IMR-90 (cell line): ENCODE measurements at regions not wholly inside any gene's neighbourhood (a gene's known extent, or its start where the extent isn't known, plus 50 kb on each side); places are given as distances from the start of the nearest gene placed in this dataset.
A peak's percentile ranks its signal among the peaks of the same experiment; 100 is the strongest.

Experiments
- ATAC-seq: fragments of 200-7000 bp; cut with Tn5 transposase; 2 replicates; pipeline ENCODE4 v1.9.1; 2020; ENCODE audit warnings: low read depth, mild to moderate bottlenecking, moderate library complexity
- BruUV-seq: library from RNA; stranded (reverse); fragments of 400-500 nt; replicated peaks from 2 replicates; lab custom pipeline; 2021; lab: Mats Ljungman, UMichigan
- CTCF ChIA-PET: fragments of 300-600 bp; formaldehyde crosslinking; extraction: SDS; loops from one replicate; lab custom pipeline; 2021; ENCODE audit warnings: antibody characterized with exemption; lab: Yijun Ruan, JAX
- POLR2A ChIA-PET: fragments of 300-600 bp; sonication (Branson Sonifier 250); formaldehyde crosslinking; loops from one replicate; lab custom pipeline; 2022; ENCODE audit warnings: antibody characterized with exemption; ENCODE audit not compliant: unreplicated experiment; lab: Charles Lee
- DNase-seq: peaks from one replicate; pipeline ENCODE4 v3.0.0; 2013
- H2AFZ ChIP-seq: replicated peaks from 2 replicates; pipeline ENCODE3; 2013; ENCODE audit warnings: low read length, mild to moderate bottlenecking; ENCODE audit not compliant: poor library complexity
- H2AK5ac ChIP-seq: 2 replicates; pipeline ENCODE4 v1.6.1; 2013; ENCODE audit warnings: low read depth, low read length, inconsistent platforms
- H2AK9ac ChIP-seq: replicated peaks from 2 replicates; pipeline ENCODE3; 2013; ENCODE audit warnings: mild to moderate bottlenecking, low read depth, low read length, moderate library complexity; ENCODE audit not compliant: poor library complexity
- H2BK120ac ChIP-seq: 2 replicates; pipeline ENCODE4 v1.6.1; 2013; ENCODE audit warnings: low read depth, low read length, inconsistent platforms
- H2BK15ac ChIP-seq: 3 replicates; pipeline ENCODE4 v1.6.1; 2013; ENCODE audit warnings: low read depth, low read length, inconsistent platforms
- H2BK20ac ChIP-seq: 2 replicates; pipeline ENCODE4 v1.6.1; 2013; ENCODE audit warnings: low read depth, mild to moderate bottlenecking, inconsistent platforms, low read length, moderate library complexity
- H2BK5ac ChIP-seq: 2 replicates; pipeline ENCODE4 v1.6.1; 2013; ENCODE audit warnings: mild to moderate bottlenecking, low read depth, low read length, inconsistent platforms; ENCODE audit not compliant: poor library complexity, severe bottlenecking
- H3K14ac ChIP-seq: replicated peaks from 2 replicates; pipeline ENCODE4 v1.6.1; 2013; ENCODE audit warnings: low read depth, low read length, inconsistent platforms
- H3K18ac ChIP-seq: 2 replicates; pipeline ENCODE4 v1.6.1; 2013; ENCODE audit warnings: low read depth, low read length, control low read depth
- H3K23ac ChIP-seq: 2 replicates; pipeline ENCODE4 v1.6.1; 2013; ENCODE audit warnings: low read depth, low read length, inconsistent platforms
- H3K27ac ChIP-seq: 2 replicates; pipeline ENCODE4 v1.5.1; 2013; ENCODE audit warnings: mild to moderate bottlenecking, control low read depth, low read length; ENCODE audit not compliant: insufficient read depth
- H3K27me3 ChIP-seq: 2 replicates; pipeline ENCODE4 v1.6.1; 2013; ENCODE audit warnings: low read length; ENCODE audit not compliant: control insufficient read depth, insufficient read depth
- H3K36me3 ChIP-seq: 2 replicates; pipeline ENCODE4 v1.6.1; 2013; ENCODE audit warnings: low read length, mixed read lengths; ENCODE audit not compliant: control insufficient read depth, insufficient read depth
- H3K4ac ChIP-seq: 2 replicates; pipeline ENCODE4 v1.6.1; 2013; ENCODE audit warnings: low read depth, low read length, inconsistent platforms
- H3K4me1 ChIP-seq: 2 replicates; pipeline ENCODE4 v1.6.1; 2013; ENCODE audit warnings: low read length, mixed read lengths; ENCODE audit not compliant: control insufficient read depth, insufficient read depth
- H3K4me2 ChIP-seq: 2 replicates; pipeline ENCODE4 v1.6.1; 2013; ENCODE audit warnings: low read depth, mild to moderate bottlenecking, control low read depth, low read length, moderate library complexity
- H3K4me3 ChIP-seq: 2 replicates; pipeline ENCODE4 v1.5.1; 2013; ENCODE audit warnings: low read depth, mild to moderate bottlenecking, control low read depth, low read length, moderate library complexity; ENCODE audit not compliant: insufficient read depth
- H3K56ac ChIP-seq: 2 replicates; pipeline ENCODE4 v1.6.1; 2013; ENCODE audit warnings: low read length, inconsistent platforms; ENCODE audit not compliant: insufficient read depth; ENCODE audit errors: extremely low read depth
- H3K79me1 ChIP-seq, 2 experiments: 2 replicates each; pipeline ENCODE4 v1.6.1; 2013; ENCODE audit warnings: low read length in 2 of 2, inconsistent platforms in 1 of 2, low read depth in 1 of 2
- H3K9ac ChIP-seq: 2 replicates; pipeline ENCODE4 v1.6.1; 2013; ENCODE audit warnings: low read depth, low read length, control low read depth
- H3K9me1 ChIP-seq: 2 replicates; pipeline ENCODE4 v1.6.1; 2013; ENCODE audit warnings: low read length, inconsistent platforms; ENCODE audit not compliant: insufficient read depth
- H3K9me3 ChIP-seq: 2 replicates; pipeline ENCODE4 v1.6.1; 2013; ENCODE audit warnings: low read length; ENCODE audit not compliant: control insufficient read depth, insufficient read depth
- H4K20me1 ChIP-seq: 2 replicates; pipeline ENCODE4 v1.6.1; 2013; ENCODE audit warnings: low read length, inconsistent platforms; ENCODE audit not compliant: insufficient read depth
- H4K5ac ChIP-seq: 2 replicates; pipeline ENCODE4 v1.6.1; 2013; ENCODE audit warnings: mild to moderate bottlenecking, low read depth, low read length, control low read depth
- H4K8ac ChIP-seq, 2 experiments: 2 replicates each; pipeline ENCODE4 v1.6.1; 2013; ENCODE audit warnings: low read depth in 2 of 2, low read length in 2 of 2, control low read depth in 1 of 2, inconsistent platforms in 1 of 2
- H4K91ac ChIP-seq: 2 replicates; pipeline ENCODE4 v1.6.1; 2013; ENCODE audit warnings: low read depth, low read length, inconsistent platforms; ENCODE audit not compliant: insufficient read depth
- FOS ChIP-seq: fragments of 150-350 bp; IDR thresholded peaks from 2 replicates; pipeline ENCODE4 v1.6.1; 2016; ENCODE audit warnings: low read depth, low read length
- RFX5 ChIP-seq: IDR thresholded peaks from 2 replicates; pipeline ENCODE4 v1.8.0; 2012; ENCODE audit warnings: low read depth, mild to moderate bottlenecking, low read length, moderate library complexity
- WGBS, 2 experiments: methylation state at CpG; one replicate each; pipeline versions ENCODE4 v1.1.5 to v1.1.7; 2013; ENCODE audit warnings: missing lambda C conversion rate in 2 of 2; ENCODE audit not compliant: insufficient read length in 1 of 2; ENCODE audit errors: extremely low coverage in 2 of 2; 5-methylcytosine and 5-hydroxymethylcytosine counted together
- dilution Hi-C: fragments of 300-500 bp; cut with HindIII; formaldehyde crosslinking; loops from one replicate; pipeline ENCODE4 v1.14.3; 2018; ENCODE audit warnings: low sequenced_read_pairs; ENCODE audit not compliant: unreplicated experiment
- in situ Hi-C: fragments of 300-500 bp; cut with MboI; formaldehyde crosslinking; loops from 3 replicates; pipeline ENCODE4 v1.14.3; 2019; ENCODE audit warnings: low sequenced_read_pairs, inconsistent platforms, mixed read lengths
- intact Hi-C: fragments of 100-400 bp; cut with micrococcal nuclease; formaldehyde crosslinking; loops from 2 replicates; pipeline ENCODE4 v1.10.0; 2022

DNA sequence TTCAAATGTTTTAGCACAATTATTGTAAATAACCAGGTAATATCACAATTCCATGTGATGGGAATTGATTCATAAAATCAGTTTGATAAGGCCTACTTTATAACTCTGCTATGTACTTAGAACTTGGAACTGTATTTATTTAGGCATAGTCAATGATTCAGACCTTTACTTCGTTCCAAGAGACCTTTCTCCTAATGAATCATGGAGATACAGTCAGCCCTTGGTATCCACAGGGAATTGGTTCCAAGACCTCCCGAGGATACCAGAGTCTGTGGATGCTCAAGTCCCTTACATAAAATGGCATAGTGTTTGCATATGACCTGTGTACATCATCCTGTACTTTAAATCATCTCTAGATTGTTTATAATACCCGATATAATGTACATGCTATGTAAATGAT is 60.8 kb upstream of the UMPS start:
- WGBS, 2 experiments = 0% methylated on average over 2 of the region's 3 CpGs; no CpG with 5 or more reads in 1 of the 2 experiments
- no peaks in the 10 kb centered on the region for H3K4me1 ChIP-seq
- no peak overlapping the region for H3K23ac ChIP-seq
- no peak overlapping the region for H4K8ac ChIP-seq
- no peaks in the 10 kb centered on the region for H3K9me1 ChIP-seq
- H3K9ac ChIP-seq = no peak overlapping the region
- in situ Hi-C loops (no loop called here), intact Hi-C loops (no loop called here), dilution Hi-C loops (no loop called here)
- H3K36me3 ChIP-seq = no peaks in the 10 kb centered on the region
- ChIA-PET CTCF (interaction anchor here (1.3 kb wide), 1 partner anchor 9 kb away, joined by 3 read pairs; no protein-coding TSS in a partner anchor), POLR2A (no interaction called here)
- DNase-seq = peak; percentile 89
- H3K56ac ChIP-seq = no peak overlapping the region
- no peak overlapping the region for H2AK9ac ChIP-seq
- no peak overlapping the region for H3K14ac ChIP-seq
- no peak overlapping the region for H3K27ac ChIP-seq
- H3K4ac ChIP-seq = no peak overlapping the region
- no peak overlapping the region for H4K5ac ChIP-seq
- no peak overlapping the region for H2BK20ac ChIP-seq
- ATAC-seq = peak; percentile 98
- H3K4me3 ChIP-seq = no peak overlapping the region
- H3K4me2 ChIP-seq = no peak overlapping the region
- H3K9me3 ChIP-seq = no peaks in the 10 kb centered on the region
- H2AK5ac ChIP-seq = no peak overlapping the region
- H3K18ac ChIP-seq = no peak overlapping the region
- no TSS peak for BruUV-seq
- TF ChIP-seq RFX5 (no peak), FOS (peak; percentile 72)
- H4K91ac ChIP-seq = no peak overlapping the region
- no peaks in the 10 kb centered on the region for H3K79me1 ChIP-seq
- no peak overlapping the region for H2AFZ ChIP-seq
- no peaks in the 10 kb centered on the region for H3K27me3 ChIP-seq
- H2BK5ac ChIP-seq = no peak overlapping the region
- H2BK120ac ChIP-seq = no peak overlapping the region
- no peak overlapping the region for H2BK15ac ChIP-seq
- H4K20me1 ChIP-seq = no peaks in the 10 kb centered on the region
